Ureter (tissue), 1 donor: ENCODE measurements at regions not wholly inside any gene's neighbourhood (a gene's known extent, or its start where the extent isn't known, plus 50 kb on each side); places are given as distances from the start of the nearest gene placed in this dataset.

Experiments
- DNase-seq: peaks from one replicate; pipeline ENCODE4 v3.0.0-alpha.2; 2020; ENCODE audit warnings: low spot score
- donor health status: DM: yes; HTN: yes; CAD: no.

GRCh38 chr15:66832664-66833063 is 130.6 kb downstream of the SMAD6 start:
- no peak for DNase-seq

- DNase-seq = no peak
Observed at GRCh38 chr15:66833371-66833770, 131.3 kb downstream of the SMAD6 start.

- DNase-seq = no peak
Observed at GRCh38 chr15:66833803-66834202, 131.8 kb downstream of the SMAD6 start.

GRCh38 chr15:66834881-66835878 is 133.1 kb downstream of the SMAD6 start:
- no peak for DNase-seq

- DNase-seq = no peak
Observed at GRCh38 chr15:66836231-66837030, 134.4 kb downstream of the SMAD6 start.

GRCh38 chr15:66838202-66838601 is 136.2 kb downstream of the SMAD6 start:
- DNase-seq = no peak

- no peak for DNase-seq
Observed at GRCh38 chr15:66838671-66839239, 136.7 kb downstream of the SMAD6 start.

GRCh38 chr15:66839506-66840112 is 137.6 kb downstream of the SMAD6 start:
- DNase-seq = no peak

- DNase-seq = no peak
Observed at GRCh38 chr15:66840615-66841390, 138.8 kb downstream of the SMAD6 start.

GRCh38 chr15:66841953-66842681 is 140.1 kb downstream of the SMAD6 start:
- DNase-seq = peak; percentile 92

- DNase-seq = peak; percentile 79
Observed at GRCh38 chr15:66842710-66843441, 140.8 kb downstream of the SMAD6 start.

- DNase-seq = no peak
Observed at GRCh38 chr15:66843581-66843980, 141.5 kb downstream of the SMAD6 start.

GRCh38 chr15:66844041-66844746 is 142.2 kb downstream of the SMAD6 start:
- DNase-seq = no peak

GRCh38 chr15:66844747-66845145 is 142.7 kb downstream of the SMAD6 start:
- DNase-seq = no peak

GRCh38 chr15:66845266-66845785 is 143.3 kb downstream of the SMAD6 start:
- DNase-seq = no peak

- DNase-seq = no peak
Observed at GRCh38 chr15:66846031-66846430, 144.0 kb downstream of the SMAD6 start.

GRCh38 chr15:66846811-66847210 is 144.8 kb downstream of the SMAD6 start:
- DNase-seq = no peak

- no peak for DNase-seq
Observed at GRCh38 chr15:66847565-66847991, 145.5 kb downstream of the SMAD6 start.

GRCh38 chr15:66848116-66848515 is 146.1 kb downstream of the SMAD6 start:
- DNase-seq = peak; percentile 41
